Natural killer cell (primary cell): ENCODE measurements at regions not wholly inside any gene's neighbourhood (a gene's known extent, or its start where the extent isn't known, plus 50 kb on each side); places are given as distances from the start of the nearest gene placed in this dataset.

ENCODE experiments used
- ATAC-seq, 3 donors: fragments of 150-1000 bp in 2 of 3; fragments of 200-7000 bp in 1 of 3; cut with Tn5 transposase; 1 replicate in 1 of 3; 2 replicates in 2 of 3; pipeline ENCODE4 v1.10.0; 2021; ENCODE audit warnings: mild to moderate bottlenecking in 2 of 3, moderate library complexity in 2 of 3
- DNase-seq, 2 donors: peaks; one replicate each; pipeline versions ENCODE4 v3.0.0 to v3.0.0-alpha.2; 2013 to 2021; ENCODE audit warnings: mixed read lengths in 1 of 2
- H3K27ac ChIP-seq: one replicate; pipeline ENCODE4 v1.5.1; 2013; ENCODE audit warnings: mild to moderate bottlenecking, low read length
- H3K27me3 ChIP-seq: one replicate; pipeline ENCODE4 v1.6.1; 2013; ENCODE audit warnings: low read length; ENCODE audit not compliant: control insufficient read depth, insufficient read depth
- H3K36me3 ChIP-seq: one replicate; pipeline ENCODE4 v1.6.1; 2013; ENCODE audit warnings: low read length; ENCODE audit not compliant: control insufficient read depth, insufficient read depth
- H3K4me1 ChIP-seq: one replicate; pipeline ENCODE4 v1.6.1; 2013; ENCODE audit warnings: low read length; ENCODE audit not compliant: control insufficient read depth, insufficient read depth
- H3K4me3 ChIP-seq: one replicate; pipeline ENCODE4 v1.5.1; 2013; ENCODE audit warnings: low read length
- H3K9me3 ChIP-seq: one replicate; pipeline ENCODE4 v1.6.1; 2013; ENCODE audit warnings: low read length; ENCODE audit not compliant: control insufficient read depth, insufficient read depth
- H3K27ac Mint-ChIP-seq, 2 donors: one replicate each; pipeline ENCODE4 v1.8.0; 2022; ENCODE audit warnings: mild to moderate bottlenecking in 2 of 2, mixed read lengths in 2 of 2, moderate library complexity in 1 of 2
- H3K27me3 Mint-ChIP-seq, 2 donors: one replicate each; pipeline ENCODE4 v1.8.0; 2022; ENCODE audit warnings: low read depth in 2 of 2, mixed read lengths in 2 of 2
- H3K36me3 Mint-ChIP-seq: one replicate; pipeline ENCODE4 v1.8.0; 2022; ENCODE audit warnings: mixed read lengths
- H3K4me1 Mint-ChIP-seq, 2 donors: one replicate each; pipeline ENCODE4 v1.8.0; 2022; ENCODE audit warnings: mixed read lengths in 2 of 2
- H3K4me3 Mint-ChIP-seq: one replicate; pipeline ENCODE4 v1.8.0; 2022; ENCODE audit warnings: mild to moderate bottlenecking, moderate library complexity, mixed read lengths
- H3K9me3 Mint-ChIP-seq, 2 donors: one replicate each; pipeline ENCODE4 v1.8.0; 2022; ENCODE audit warnings: mixed read lengths in 2 of 2
- CTCF ChIP-seq: fragments of 200-600 bp; IDR thresholded peaks from one replicate; pipeline ENCODE4 v1.8.0; 2022; ENCODE audit warnings: antibody characterized with exemption
- WGBS: methylation state at CpG from one replicate; pipeline ENCODE4 v1.1.7; 2013; ENCODE audit warnings: missing lambda C conversion rate; ENCODE audit not compliant: insufficient coverage; 5-methylcytosine and 5-hydroxymethylcytosine counted together
- intact Hi-C: fragments of 100-400 bp; cut with micrococcal nuclease; formaldehyde crosslinking; loops from one replicate; pipeline ENCODE4 v1.14.2; 2022

GRCh38 chr6:56718236-56718635 lies 75.5 kb upstream of the DST start:
- no peak overlapping the region for H3K4me3 ChIP-seq
- no peaks in the 10 kb centered on the region for H3K4me1 ChIP-seq
- Mint-ChIP-seq H3K27ac (no peak overlapping the region), H3K27me3 (peaks cover 0 to 4% of the 10 kb centered on the region in 2 donors), H3K9me3 (no peaks in the 10 kb centered on the region), H3K4me3 (no peak overlapping the region), H3K4me1 (no peaks in the 10 kb centered on the region), H3K36me3 (no peaks in the 10 kb centered on the region)
- intact Hi-C loops = no loop called here
- H3K27me3 ChIP-seq = no peaks in the 10 kb centered on the region
- no peak overlapping the region for H3K27ac ChIP-seq
- DNase-seq = no peak
- no peaks in the 10 kb centered on the region for H3K9me3 ChIP-seq
- ATAC-seq = no peak
- no peaks in the 10 kb centered on the region for H3K36me3 ChIP-seq
- no peak for TF ChIP-seq CTCF

- no peak for TF ChIP-seq CTCF
- Histone ChIP-seq H3K36me3 (no peaks in the 10 kb centered on the region), H3K4me1 (no peaks in the 10 kb centered on the region), H3K4me3 (no peak overlapping the region), H3K9me3 (no peaks in the 10 kb centered on the region), H3K27ac (no peak overlapping the region), H3K27me3 (no peaks in the 10 kb centered on the region)
- no peaks in the 10 kb centered on the region for H3K9me3 Mint-ChIP-seq
- H3K36me3 Mint-ChIP-seq = no peaks in the 10 kb centered on the region
- peaks cover 0 to 6% of the 10 kb centered on the region in 2 donors for H3K27me3 Mint-ChIP-seq
- intact Hi-C loops = no loop called here
- no peaks in the 10 kb centered on the region for H3K4me1 Mint-ChIP-seq
- 100% methylated on average over 1 of the region's 3 CpGs for WGBS
- no peak overlapping the region for H3K27ac Mint-ChIP-seq
- H3K4me3 Mint-ChIP-seq = no peak overlapping the region
- ATAC-seq = no peak
- DNase-seq = no peak
Observed at GRCh38 chr6:56716229-56716628, 73.5 kb upstream of the DST start.

- no peak for TF ChIP-seq CTCF
- Histone ChIP-seq H3K27ac (no peak overlapping the region), H3K27me3 (no peaks in the 10 kb centered on the region), H3K36me3 (no peaks in the 10 kb centered on the region), H3K9me3 (no peaks in the 10 kb centered on the region), H3K4me1 (no peaks in the 10 kb centered on the region), H3K4me3 (no peak overlapping the region)
- Mint-ChIP-seq H3K4me3 (no peak overlapping the region), H3K27ac (no peak overlapping the region), H3K4me1 (no peaks in the 10 kb centered on the region), H3K36me3 (no peaks in the 10 kb centered on the region), H3K27me3 (peaks cover 0 to 6% of the 10 kb centered on the region in 2 donors), H3K9me3 (no peaks in the 10 kb centered on the region)
- intact Hi-C loops = no loop called here
- ATAC-seq = no peak
- DNase-seq = no peak
- 86% methylated on average over 3 of the region's 3 CpGs for WGBS
Observed at GRCh38 chr6:56715741-56716140, 73.1 kb upstream of the DST start.

- H3K4me1 ChIP-seq = no peaks in the 10 kb centered on the region
- no peak for TF ChIP-seq CTCF
- no peak overlapping the region for H3K4me3 ChIP-seq
- Mint-ChIP-seq H3K36me3 (no peaks in the 10 kb centered on the region), H3K4me3 (no peak overlapping the region), H3K9me3 (no peaks in the 10 kb centered on the region), H3K4me1 (no peaks in the 10 kb centered on the region), H3K27me3 (peaks cover 0 to 6% of the 10 kb centered on the region in 2 donors), H3K27ac (no peak overlapping the region)
- WGBS = 91% methylated on average over 2 of the region's 2 CpGs
- H3K27ac ChIP-seq = no peak overlapping the region
- no peak for ATAC-seq
- H3K36me3 ChIP-seq = no peaks in the 10 kb centered on the region
- no peaks in the 10 kb centered on the region for H3K27me3 ChIP-seq
- H3K9me3 ChIP-seq = no peaks in the 10 kb centered on the region
- DNase-seq = no peak
- intact Hi-C loops = no loop called here
Observed at GRCh38 chr6:56714982-56715456, 72.3 kb upstream of the DST start.
